Ovary (tissue), 7 donors: ENCODE measurements at regions not wholly inside any gene's neighbourhood (a gene's known extent, or its start where the extent isn't known, plus 50 kb on each side); places are given as distances from the start of the nearest gene placed in this dataset.

ENCODE experiments used
- DNase-seq, 5 donors: peaks; one replicate each; pipeline ENCODE4 v3.0.0-alpha.2; 2019 to 2020
- H3K27ac ChIP-seq, 2 donors: fragments of 200-600 bp; one replicate each; pipeline versions ENCODE4 v1.5.1 to v1.8.0; 2019 to 2022
- H3K27me3 ChIP-seq: fragments of 200-600 bp; one replicate; pipeline ENCODE4 v1.8.0; 2022
- H3K36me3 ChIP-seq: fragments of 200-600 bp; sonication (generic); one replicate; pipeline ENCODE4 v1.5.1; 2019
- H3K4me1 ChIP-seq: one replicate; pipeline ENCODE4 v1.8.1; 2013; ENCODE audit warnings: mild to moderate bottlenecking, moderate library complexity; ENCODE audit not compliant: insufficient read depth
- H3K4me3 ChIP-seq: fragments of 200-600 bp; sonication (generic); one replicate; pipeline ENCODE4 v1.5.1; 2017
- H3K9me3 ChIP-seq, 2 donors: fragments of 200-600 bp in 1 of 2; sonication (generic) in 1 of 2; one replicate each; pipeline versions ENCODE4 v1.5.1 to v1.8.1; 2013 to 2019; ENCODE audit warnings: mild to moderate bottlenecking in 1 of 2, moderate library complexity in 1 of 2
- CTCF ChIP-seq, 3 donors: fragments of 450-650 bp in 2 of 3; fragments of 200-600 bp in 1 of 3; IDR thresholded peaks; one replicate each; pipeline versions ENCODE4 v1.5.1 to v1.8.0; 2016 to 2022; ENCODE audit warnings: antibody characterized with exemption in 3 of 3, mild to moderate bottlenecking in 1 of 3
- EP300 ChIP-seq: sonication (generic); formaldehyde crosslinking; IDR thresholded peaks from one replicate; pipeline ENCODE4 v1.6.1; 2017; ENCODE audit warnings: antibody characterized with exemption
- POLR2A ChIP-seq: fragments of 450-650 bp; IDR thresholded peaks from one replicate; pipeline ENCODE4 v1.6.1; 2017; ENCODE audit warnings: antibody characterized with exemption, mild to moderate bottlenecking, moderate library complexity
- WGBS, 3 donors: extraction: QIAGEN DNeasy Blood & Tissue Kit in 1 of 3; methylation state at CpG; one replicate each; pipeline versions ENCODE4 v1.1.5 to v1.1.7; 2013 to 2017; 5-methylcytosine and 5-hydroxymethylcytosine counted together
- intact Hi-C, 4 donors: fragments of 100-400 bp; cut with DNase I; formaldehyde crosslinking; loops; one replicate each; pipeline versions ENCODE4 v1.11.0 to v1.15.1; 2022 to 2023
- donor health status: DM: no; HTN: no; CAD: no; lungs with moderate emphysema.
- donor health status: DM: no; HTN: no; CAD: no.
- donor health status: Bipolar disorder and iron deficiency.
- donor health status: DM: no; HTN: no; CAD: no.
- donor health status: DM: yes; HTN: yes; CAD: no.

DNA sequence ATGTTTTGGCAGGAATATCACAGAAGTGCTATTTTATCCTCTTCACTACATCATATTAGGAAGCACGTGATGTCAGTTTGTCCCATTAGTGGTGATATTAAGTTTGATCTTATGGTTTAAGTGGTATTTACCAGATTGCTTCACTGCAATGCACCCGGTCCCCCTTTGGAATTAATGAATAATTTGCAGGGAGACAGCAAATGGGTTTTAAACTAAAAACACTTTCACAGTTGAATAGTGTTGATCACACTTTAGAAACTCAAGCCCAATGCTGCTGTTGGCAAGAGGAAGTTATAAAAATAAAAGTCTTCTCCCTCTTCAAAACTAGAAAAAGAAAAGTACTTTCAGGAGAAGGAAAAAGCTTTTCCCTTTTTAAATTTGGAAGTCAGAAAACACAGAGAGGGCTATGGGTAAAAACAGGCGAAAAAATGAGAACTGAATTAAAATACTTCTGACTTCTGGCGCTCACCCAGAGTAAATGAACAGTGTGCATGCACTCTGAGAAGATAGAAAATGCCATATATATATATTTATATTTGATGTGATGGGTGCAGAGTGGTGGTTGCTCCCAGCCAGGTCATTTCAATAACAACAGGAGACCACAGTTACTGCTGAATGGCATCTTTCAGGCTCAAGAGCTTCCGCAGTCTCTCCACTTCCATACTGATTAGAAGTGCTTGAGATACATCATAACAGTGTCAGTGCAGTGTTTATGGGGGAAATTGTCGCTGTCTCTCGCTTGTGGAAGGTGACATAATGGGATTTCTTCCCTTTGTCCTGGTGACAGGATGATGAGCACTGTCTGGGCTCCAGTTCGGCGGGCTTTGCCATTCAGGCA lies 278.0 kb downstream of the ZSWIM6 start:
- Histone ChIP-seq H3K9me3 (no peaks in the 10 kb centered on the region), H3K4me1 (no peaks in the 10 kb centered on the region), H3K27ac (no peak overlapping the region), H3K27me3 (no peaks in the 10 kb centered on the region), H3K36me3 (no peaks in the 10 kb centered on the region), H3K4me3 (no peak overlapping the region)
- TF ChIP-seq CTCF (IDR thresholded peaks at IDR 0.05) = no peak
- no peak for TF ChIP-seq POLR2A
- no peak for TF ChIP-seq EP300
- no peak for DNase-seq
- intact Hi-C loops = no loop called here
- 71 to 76% (median 73%) methylated on average over 9 of the region's 9 CpGs for WGBS, 3 donors

- Histone ChIP-seq H3K9me3 (no peaks in the 10 kb centered on the region), H3K27ac (no peak overlapping the region), H3K4me3 (no peak overlapping the region), H3K27me3 (no peaks in the 10 kb centered on the region), H3K4me1 (no peaks in the 10 kb centered on the region), H3K36me3 (no peaks in the 10 kb centered on the region)
- no peak for DNase-seq
- intact Hi-C loops = no loop called here
- TF ChIP-seq POLR2A = no peak
- TF ChIP-seq EP300 = no peak
- TF ChIP-seq CTCF (IDR thresholded peaks at IDR 0.05) = no peak
- WGBS, 3 donors = 77 to 82% (median 79%) methylated on average over 7 of the region's 7 CpGs
Measured at GRCh38 chr5:61610678-61611024, 278.6 kb downstream of the ZSWIM6 start.

DNA sequence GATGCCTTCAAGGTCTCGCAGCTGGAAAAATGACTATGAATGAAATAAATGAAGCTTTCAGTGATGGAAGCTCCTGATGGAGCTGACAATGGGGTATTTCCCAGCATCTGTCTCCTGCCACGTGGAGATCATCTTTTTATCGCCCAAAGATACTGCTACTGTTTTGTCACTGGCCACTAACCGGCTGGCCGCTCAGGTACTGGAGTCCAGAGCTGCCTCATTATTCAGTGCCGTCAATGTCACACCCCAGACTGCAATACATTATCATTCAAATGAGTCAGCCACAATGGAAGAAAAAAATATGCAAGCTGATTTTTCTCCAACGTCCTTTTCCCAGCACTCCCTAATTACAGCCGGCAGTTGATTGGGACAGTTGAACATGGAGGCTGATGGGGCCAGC lies 280.4 kb downstream of the ZSWIM6 start:
- H3K4me3 ChIP-seq = no peak overlapping the region
- intact Hi-C loops = no loop called here
- H3K4me1 ChIP-seq = no peaks in the 10 kb centered on the region
- no peaks in the 10 kb centered on the region for H3K36me3 ChIP-seq
- H3K27ac ChIP-seq = no peak overlapping the region
- no peaks in the 10 kb centered on the region for H3K27me3 ChIP-seq
- TF ChIP-seq CTCF (IDR thresholded peaks at IDR 0.05) (no peak), EP300 (no peak), POLR2A (no peak)
- 55 to 66% (median 56%) methylated on average over 8 of the region's 8 CpGs for WGBS, 3 donors
- no peaks in the 10 kb centered on the region for H3K9me3 ChIP-seq
- DNase-seq = no peak

DNA sequence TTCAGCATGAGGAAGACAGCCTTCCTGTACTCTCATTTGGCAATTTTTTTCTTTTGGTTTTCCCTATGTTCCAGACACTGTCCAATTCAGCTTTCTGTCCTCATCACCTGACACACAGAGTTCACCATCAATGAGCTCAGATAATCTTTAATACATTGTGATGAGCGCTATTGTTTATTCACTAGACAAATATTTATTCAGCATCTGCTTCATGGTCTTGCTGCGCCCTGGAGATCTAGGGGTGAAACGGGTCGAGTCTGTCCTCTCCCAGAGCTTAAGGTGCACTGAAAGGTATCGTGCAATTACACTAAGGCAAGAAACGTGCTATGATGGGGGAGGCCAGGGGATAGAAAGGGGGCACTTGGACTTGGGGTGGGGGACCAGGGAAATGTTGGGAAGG lies 281.6 kb downstream of the ZSWIM6 start:
- Histone ChIP-seq H3K27me3 (no peaks in the 10 kb centered on the region), H3K4me3 (no peak overlapping the region), H3K9me3 (no peaks in the 10 kb centered on the region), H3K27ac (no peak overlapping the region), H3K36me3 (no peaks in the 10 kb centered on the region), H3K4me1 (no peaks in the 10 kb centered on the region)
- DNase-seq = no peak
- WGBS, 3 donors = 93 to 98% (median 93%) methylated on average over 6 of the region's 6 CpGs
- no peak for TF ChIP-seq EP300
- no peak for TF ChIP-seq CTCF (IDR thresholded peaks at IDR 0.05)
- TF ChIP-seq POLR2A = no peak
- intact Hi-C loops = no loop called here
